Activated CD8-positive, alpha-beta memory T cell treated with anti-CD3 and anti-CD28 coated beads for 36 hours (primary cell): ENCODE measurements at regions not wholly inside any gene's neighbourhood (a gene's known extent, or its start where the extent isn't known, plus 50 kb on each side); places are given as distances from the start of the nearest gene placed in this dataset.

Source experiments
- CTCF ChIA-PET: fragments of 350-600 bp; sonication (Branson Sonifier 250); formaldehyde crosslinking; loops from one replicate; lab custom pipeline; 2021; ENCODE audit warnings: antibody characterized with exemption; lab: Charles Lee
- POLR2A ChIA-PET: fragments of 350-600 bp; sonication (Branson Sonifier 250); formaldehyde crosslinking; loops from one replicate; lab custom pipeline; 2021; ENCODE audit warnings: antibody characterized with exemption; lab: Charles Lee

- ChIA-PET CTCF (no interaction called here), POLR2A (no interaction called here)
Observed at GRCh38 chr18:10009321-10010144, 95.7 kb downstream of the VAPA start.

GRCh38 chr18:10010611-10011015 is 96.8 kb downstream of the VAPA start:
- ChIA-PET POLR2A (interaction anchor here (0.7 kb wide), 1 partner anchor 60 kb away, joined by 3 read pairs; no protein-coding TSS in a partner anchor), CTCF (no interaction called here)

- ChIA-PET POLR2A (no interaction called here), CTCF (no interaction called here)
Observed at GRCh38 chr18:10011061-10011460, 97.2 kb downstream of the VAPA start.

GRCh38 chr18:10011751-10012150 is 97.9 kb downstream of the VAPA start:
- CTCF ChIA-PET = no interaction called here
- POLR2A ChIA-PET = no interaction called here

- POLR2A ChIA-PET = no interaction called here
- CTCF ChIA-PET = no interaction called here
Observed at GRCh38 chr18:10012526-10012925, 98.7 kb downstream of the VAPA start.

GRCh38 chr18:10013621-10014543 is 100.1 kb downstream of the VAPA start:
- CTCF ChIA-PET = no interaction called here

GRCh38 chr18:10015288-10015701 is 101.5 kb downstream of the VAPA start:
- CTCF ChIA-PET = no interaction called here
- POLR2A ChIA-PET = no interaction called here

More at GRCh38 chr18:10013621-10014543, 100.1 kb downstream of the VAPA start:
- POLR2A ChIA-PET = no interaction called here

- CTCF ChIA-PET = no interaction called here
Observed at GRCh38 chr18:10015941-10016819, 102.4 kb downstream of the VAPA start.

GRCh38 chr18:10017043-10017442 is 103.2 kb downstream of the VAPA start:
- ChIA-PET CTCF (no interaction called here), POLR2A (no interaction called here)

More at GRCh38 chr18:10015941-10016819, 102.4 kb downstream of the VAPA start:
- POLR2A ChIA-PET = no interaction called here

- POLR2A ChIA-PET = no interaction called here
- CTCF ChIA-PET = no interaction called here
Observed at GRCh38 chr18:10018289-10018688, 104.5 kb downstream of the VAPA start.

GRCh38 chr18:10020171-10020570 is 106.4 kb downstream of the VAPA start:
- POLR2A ChIA-PET = no interaction called here
- CTCF ChIA-PET = no interaction called here

GRCh38 chr18:10022365-10022764 is 108.5 kb downstream of the VAPA start:
- POLR2A ChIA-PET = no interaction called here
- CTCF ChIA-PET = no interaction called here

- ChIA-PET POLR2A (no interaction called here), CTCF (no interaction called here)
Observed at GRCh38 chr18:10023853-10024570, 110.2 kb downstream of the VAPA start.

- ChIA-PET POLR2A (no interaction called here), CTCF (no interaction called here)
Observed at GRCh38 chr18:10025711-10026670, 112.2 kb downstream of the VAPA start.

- ChIA-PET CTCF (no interaction called here), POLR2A (no interaction called here)
Observed at GRCh38 chr18:10027031-10027430, 113.2 kb downstream of the VAPA start.

GRCh38 chr18:10027461-10027860 is 113.6 kb downstream of the VAPA start:
- CTCF ChIA-PET = no interaction called here
- POLR2A ChIA-PET = no interaction called here

- ChIA-PET POLR2A (no interaction called here), CTCF (no interaction called here)
Observed at GRCh38 chr18:10029711-10030110, 115.9 kb downstream of the VAPA start.
